GM21528 (cell line): ENCODE measurements at regions not wholly inside any gene's neighbourhood (a gene's known extent, or its start where the extent isn't known, plus 50 kb on each side); places are given as distances from the start of the nearest gene placed in this dataset.
A peak's percentile ranks its signal among the peaks of the same experiment; 100 is the strongest.

ENCODE experiments used
- ATAC-seq: cut with Tn5 transposase; IDR thresholded peaks from one replicate; pipeline ENCODE4 v1.9.1; 2021; ENCODE audit warnings: mild to moderate bottlenecking, moderate library complexity; ENCODE audit not compliant: unreplicated experiment, low FRiP score

- no peak for ATAC-seq
Observed at GRCh38 chr3:156620901-156621300, 53.5 kb upstream of the TIPARP start.

GRCh38 chr3:156620260-156620659 lies 54.1 kb upstream of the TIPARP start:
- ATAC-seq = no peak

- no peak for ATAC-seq
Observed at GRCh38 chr3:156619376-156619775, 55.0 kb upstream of the TIPARP start.

GRCh38 chr3:156617781-156618180 lies 56.6 kb upstream of the TIPARP start:
- no peak for ATAC-seq

GRCh38 chr3:156617145-156617544 lies 57.2 kb upstream of the TIPARP start:
- no peak for ATAC-seq

GRCh38 chr3:156615592-156616173 lies 58.7 kb upstream of the TIPARP start:
- ATAC-seq = no peak

GRCh38 chr3:156614642-156615511 lies 59.5 kb upstream of the TIPARP start:
- no peak for ATAC-seq

- no peak for ATAC-seq
Observed at GRCh38 chr3:156612903-156613302, 58.0 kb upstream of the SSR3 start.

GRCh38 chr3:156611870-156612494 lies 57.1 kb upstream of the SSR3 start:
- ATAC-seq = no peak

- ATAC-seq = no peak
Observed at GRCh38 chr3:156610154-156610553, 55.2 kb upstream of the SSR3 start.

GRCh38 chr3:156609546-156609945 lies 54.6 kb upstream of the SSR3 start:
- no peak for ATAC-seq

- ATAC-seq = no peak
Observed at GRCh38 chr3:156608601-156609514, 53.9 kb upstream of the SSR3 start.

- no peak for ATAC-seq
Observed at GRCh38 chr3:156606729-156607128, 51.8 kb upstream of the SSR3 start.

- ATAC-seq = peak; percentile 40
Observed at GRCh38 chr3:156605686-156606605, 51.0 kb upstream of the SSR3 start.

GRCh38 chr3:156604642-156605144 lies 49.8 kb upstream of the SSR3 start:
- no peak for ATAC-seq
